Endodermal cell (in vitro differentiated cells): ENCODE measurements at regions not wholly inside any gene's neighbourhood (a gene's known extent, or its start where the extent isn't known, plus 50 kb on each side); places are given as distances from the start of the nearest gene placed in this dataset.

ENCODE experiments used
- DNase-seq: peaks from one replicate; pipeline ENCODE4 v3.0.0-alpha.2; 2017
- H3K27ac ChIP-seq: 2 replicates; pipeline ENCODE4 v1.5.1; 2013; ENCODE audit warnings: mild to moderate bottlenecking, low read depth, low read length, moderate library complexity
- H3K27me3 ChIP-seq: 2 replicates; pipeline ENCODE4 v1.6.1; 2013; ENCODE audit warnings: mild to moderate bottlenecking, low read length, moderate library complexity; ENCODE audit not compliant: insufficient read depth, control insufficient read depth, poor library complexity, severe bottlenecking
- H3K36me3 ChIP-seq: 2 replicates; pipeline ENCODE4 v1.7.0; 2013; ENCODE audit warnings: mild to moderate bottlenecking, low read length, moderate library complexity; ENCODE audit not compliant: control insufficient read depth, insufficient read depth
- H3K4me1 ChIP-seq: one replicate; pipeline ENCODE4 v1.7.0; 2013; ENCODE audit warnings: low read length; ENCODE audit not compliant: control insufficient read depth, insufficient read depth
- H3K4me3 ChIP-seq: 2 replicates; pipeline ENCODE4 v1.5.1; 2013; ENCODE audit warnings: mild to moderate bottlenecking, low read length, moderate library complexity
- H3K9ac ChIP-seq: 2 replicates; pipeline ENCODE4 v1.6.1; 2013; ENCODE audit warnings: mild to moderate bottlenecking, low read length, moderate library complexity; ENCODE audit not compliant: poor library complexity, severe bottlenecking; ENCODE audit errors: extremely low read depth
- H3K9me3 ChIP-seq: 2 replicates; pipeline ENCODE4 v1.6.1; 2013; ENCODE audit warnings: mild to moderate bottlenecking, low read length, moderate library complexity; ENCODE audit not compliant: control insufficient read depth
- H3K27ac Mint-ChIP-seq: 2 replicates; pipeline ENCODE4 v1.8.0; 2020; ENCODE audit warnings: mixed read lengths
- H3K27me3 Mint-ChIP-seq: 2 replicates; pipeline ENCODE4 v1.8.0; 2021; ENCODE audit warnings: mild to moderate bottlenecking, mixed read lengths; ENCODE audit not compliant: insufficient read depth
- H3K36me3 Mint-ChIP-seq: 2 replicates; pipeline ENCODE4 v1.8.0; 2020; ENCODE audit warnings: low read depth, mixed read lengths
- H3K4me1 Mint-ChIP-seq: 2 replicates; pipeline ENCODE4 v1.8.0; 2020; ENCODE audit warnings: mixed read lengths
- H3K4me3 Mint-ChIP-seq: 2 replicates; pipeline ENCODE4 v1.8.0; 2020; ENCODE audit warnings: mild to moderate bottlenecking, moderate library complexity, mixed read lengths
- H3K9me3 Mint-ChIP-seq: 2 replicates; pipeline ENCODE4 v1.8.0; 2020; ENCODE audit warnings: mild to moderate bottlenecking, mixed read lengths
- CTCF ChIP-seq: fragments of 200-600 bp; sonication (generic); conservative IDR thresholded peaks from 2 replicates; pipeline ENCODE4 v1.5.0; 2021; ENCODE audit warnings: antibody characterized with exemption, mild to moderate bottlenecking
- WGBS, 2 experiments: methylation state at CpG; one replicate each; pipeline versions ENCODE4 v1.1.5 to v1.1.7; 2013; ENCODE audit warnings: missing lambda C conversion rate in 2 of 2, mixed read lengths in 1 of 2; ENCODE audit not compliant: insufficient coverage in 1 of 2, insufficient read length in 1 of 2; 5-methylcytosine and 5-hydroxymethylcytosine counted together

- H3K27ac Mint-ChIP-seq: no peak overlapping the region
- H3K9me3 ChIP-seq: peaks cover 96% of the 10 kb centered on the region
- H3K9ac ChIP-seq: no peak overlapping the region
- no peaks in the 10 kb centered on the region for H3K36me3 Mint-ChIP-seq
- no peak for DNase-seq
- H3K36me3 ChIP-seq: no peaks in the 10 kb centered on the region
- H3K4me1 ChIP-seq: no peaks in the 10 kb centered on the region
- H3K27me3 Mint-ChIP-seq: no peaks in the 10 kb centered on the region
- no peak overlapping the region for H3K4me3 ChIP-seq
- H3K27ac ChIP-seq: no peak overlapping the region
- TF ChIP-seq CTCF: no peak
- peaks cover 99% of the 10 kb centered on the region for H3K9me3 Mint-ChIP-seq
- 57 to 65% methylated on average over 1 of the region's 1 CpG for WGBS, 2 experiments
- no peak overlapping the region for H3K4me3 Mint-ChIP-seq
- H3K4me1 Mint-ChIP-seq: no peaks in the 10 kb centered on the region
- H3K27me3 ChIP-seq: no peaks in the 10 kb centered on the region
Measured at GRCh38 chr16:35302859-35303258, 1843.4 kb downstream of the TP53TG3F start.

GRCh38 chr16:35305476-35305875 lies 1846.1 kb downstream of the TP53TG3F start:
- Mint-ChIP-seq H3K9me3 (peaks cover 100% of the 10 kb centered on the region), H3K4me3 (no peak overlapping the region), H3K4me1 (no peaks in the 10 kb centered on the region), H3K36me3 (no peaks in the 10 kb centered on the region), H3K27me3 (no peaks in the 10 kb centered on the region), H3K27ac (no peak overlapping the region)
- Histone ChIP-seq H3K27me3 (no peaks in the 10 kb centered on the region), H3K9ac (no peak overlapping the region), H3K9me3 (peaks cover 96% of the 10 kb centered on the region), H3K27ac (no peak overlapping the region), H3K4me3 (no peak overlapping the region), H3K4me1 (no peaks in the 10 kb centered on the region), H3K36me3 (no peaks in the 10 kb centered on the region)
- no peak for TF ChIP-seq CTCF
- 71 to 83% methylated on average over 1 of the region's 1 CpG for WGBS, 2 experiments
- no peak for DNase-seq

- no peaks in the 10 kb centered on the region for H3K36me3 Mint-ChIP-seq
- H3K9me3 Mint-ChIP-seq: peaks cover 100% of the 10 kb centered on the region
- no peak overlapping the region for H3K27ac ChIP-seq
- no peaks in the 10 kb centered on the region for H3K4me1 ChIP-seq
- no peak overlapping the region for H3K27ac Mint-ChIP-seq
- no peak overlapping the region for H3K4me3 ChIP-seq
- H3K27me3 Mint-ChIP-seq: no peaks in the 10 kb centered on the region
- WGBS, 2 experiments: 0 to 10% methylated on average over 1 of the region's 1 CpG
- no peak overlapping the region for H3K9ac ChIP-seq
- H3K27me3 ChIP-seq: no peaks in the 10 kb centered on the region
- TF ChIP-seq CTCF: no peak
- no peaks in the 10 kb centered on the region for H3K36me3 ChIP-seq
- no peaks in the 10 kb centered on the region for H3K4me1 Mint-ChIP-seq
- H3K9me3 ChIP-seq: peaks cover 90% of the 10 kb centered on the region
- no peak overlapping the region for H3K4me3 Mint-ChIP-seq
- no peak for DNase-seq
Measured at GRCh38 chr16:35306915-35307314, 1847.5 kb downstream of the TP53TG3F start.
